AG04449 (cell line): ENCODE measurements at regions not wholly inside any gene's neighbourhood (a gene's known extent, or its start where the extent isn't known, plus 50 kb on each side); places are given as distances from the start of the nearest gene placed in this dataset.

Experiments used
- CTCF ChIA-PET: fragments of 350-600 bp; formaldehyde crosslinking; extraction: SDS; loops from one replicate; lab custom pipeline; 2021; ENCODE audit warnings: antibody characterized with exemption; lab: Yijun Ruan, JAX
- POLR2A ChIA-PET: fragments of 400-600, 350-600 bp; formaldehyde crosslinking; extraction: SDS; loops from one replicate; lab custom pipeline; 2020; ENCODE audit warnings: antibody characterized with exemption, inconsistent platforms; lab: Yijun Ruan, JAX
- DNase-seq: peaks from one replicate; pipeline ENCODE4 v3.0.0-alpha.2; 2010; ENCODE audit warnings: low read depth, low spot score
- H3K4me3 ChIP-seq: 2 replicates; pipeline ENCODE4 v1.5.1; 2011; ENCODE audit warnings: low read depth, mild to moderate bottlenecking, control low read depth, low read length
- TF ChIP-seq, protein P1 (sequence below): IDR thresholded peaks from one replicate; pipeline ENCODE4 v1.5.1; 2011; ENCODE audit warnings: mild to moderate bottlenecking, moderate library complexity, low read length, control low read depth, inconsistent platforms; ENCODE audit not compliant: insufficient read depth; ENCODE audit errors: missing control alignments

DNA sequence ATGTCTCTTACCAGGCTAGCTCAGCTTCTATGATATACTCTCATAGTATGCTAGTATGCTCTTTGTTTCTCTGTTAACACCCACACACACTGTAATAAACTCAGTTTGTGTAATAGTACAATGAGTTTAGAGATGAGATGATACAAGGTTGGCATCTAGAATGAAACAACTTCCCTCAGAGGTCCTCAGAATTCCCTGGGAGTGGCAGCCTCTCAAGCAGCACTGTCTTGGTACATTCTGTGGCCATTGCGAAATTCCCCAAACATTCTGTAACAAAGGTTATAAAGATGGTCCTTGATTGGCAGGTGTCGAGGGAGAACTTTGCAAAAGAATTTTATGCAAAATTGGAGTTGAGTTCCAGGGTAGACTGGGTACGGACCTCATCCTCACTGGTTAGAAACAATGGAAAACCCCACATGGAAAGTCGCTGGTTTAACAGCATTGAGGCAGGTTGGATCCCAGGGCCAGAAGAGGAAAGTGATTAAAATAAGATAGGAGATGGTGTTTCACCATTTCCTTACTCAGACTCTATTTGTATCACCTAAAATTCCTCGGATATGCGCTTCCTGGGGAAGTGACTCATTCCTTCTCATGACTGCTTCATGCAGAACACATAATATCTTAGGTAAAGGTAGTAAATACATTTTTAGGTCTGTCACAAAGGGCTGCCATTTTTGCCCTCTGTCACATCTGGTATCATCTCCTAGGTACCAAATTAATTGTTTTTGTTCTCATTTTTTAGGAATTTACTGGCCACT, 657.8 kb downstream of the SORCS1 start:
- no peak for DNase-seq
- no peak overlapping the region for H3K4me3 ChIP-seq
- CTCF ChIA-PET, result interaction anchor here (0.6 kb wide), 1 partner anchor 175 kb away, joined by 3 read pairs; no protein-coding TSS in a partner anchor
- TF ChIP-seq, protein P1, sequence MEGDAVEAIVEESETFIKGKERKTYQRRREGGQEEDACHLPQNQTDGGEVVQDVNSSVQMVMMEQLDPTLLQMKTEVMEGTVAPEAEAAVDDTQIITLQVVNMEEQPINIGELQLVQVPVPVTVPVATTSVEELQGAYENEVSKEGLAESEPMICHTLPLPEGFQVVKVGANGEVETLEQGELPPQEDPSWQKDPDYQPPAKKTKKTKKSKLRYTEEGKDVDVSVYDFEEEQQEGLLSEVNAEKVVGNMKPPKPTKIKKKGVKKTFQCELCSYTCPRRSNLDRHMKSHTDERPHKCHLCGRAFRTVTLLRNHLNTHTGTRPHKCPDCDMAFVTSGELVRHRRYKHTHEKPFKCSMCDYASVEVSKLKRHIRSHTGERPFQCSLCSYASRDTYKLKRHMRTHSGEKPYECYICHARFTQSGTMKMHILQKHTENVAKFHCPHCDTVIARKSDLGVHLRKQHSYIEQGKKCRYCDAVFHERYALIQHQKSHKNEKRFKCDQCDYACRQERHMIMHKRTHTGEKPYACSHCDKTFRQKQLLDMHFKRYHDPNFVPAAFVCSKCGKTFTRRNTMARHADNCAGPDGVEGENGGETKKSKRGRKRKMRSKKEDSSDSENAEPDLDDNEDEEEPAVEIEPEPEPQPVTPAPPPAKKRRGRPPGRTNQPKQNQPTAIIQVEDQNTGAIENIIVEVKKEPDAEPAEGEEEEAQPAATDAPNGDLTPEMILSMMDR, result no peak
- POLR2A ChIA-PET, result no interaction called here

DNA sequence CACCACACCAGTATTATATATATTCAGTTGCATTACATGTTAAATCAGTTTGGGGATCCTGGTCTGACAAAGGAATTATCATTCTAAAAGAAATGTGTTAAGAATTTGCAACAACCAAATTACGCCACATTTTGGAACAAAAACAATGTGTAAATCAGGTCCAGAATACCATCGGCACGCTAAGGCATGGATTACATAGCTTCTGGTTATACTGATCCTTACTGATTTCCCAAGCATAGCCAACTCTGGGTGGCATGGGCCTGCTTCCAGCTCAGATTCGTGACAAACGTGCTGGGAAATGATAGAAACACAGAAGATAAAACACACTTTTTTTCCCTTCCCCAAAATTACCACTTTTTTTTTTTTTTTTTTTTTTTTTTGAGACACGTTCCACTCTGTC, 660.0 kb downstream of the SORCS1 start:
- CTCF ChIA-PET, result no interaction called here
- H3K4me3 ChIP-seq, result no peak overlapping the region
- no peak for DNase-seq
- POLR2A ChIA-PET, result no interaction called here
- TF ChIP-seq, protein P1, result no peak

- CTCF ChIA-PET, result no interaction called here
- POLR2A ChIA-PET, result no interaction called here
- H3K4me3 ChIP-seq, result no peak overlapping the region
- DNase-seq, result no peak
- TF ChIP-seq, protein P1, result no peak
These were observed 661.9 kb downstream of the SORCS1 start for GRCh38 chr10:106502641-106503040.

DNA sequence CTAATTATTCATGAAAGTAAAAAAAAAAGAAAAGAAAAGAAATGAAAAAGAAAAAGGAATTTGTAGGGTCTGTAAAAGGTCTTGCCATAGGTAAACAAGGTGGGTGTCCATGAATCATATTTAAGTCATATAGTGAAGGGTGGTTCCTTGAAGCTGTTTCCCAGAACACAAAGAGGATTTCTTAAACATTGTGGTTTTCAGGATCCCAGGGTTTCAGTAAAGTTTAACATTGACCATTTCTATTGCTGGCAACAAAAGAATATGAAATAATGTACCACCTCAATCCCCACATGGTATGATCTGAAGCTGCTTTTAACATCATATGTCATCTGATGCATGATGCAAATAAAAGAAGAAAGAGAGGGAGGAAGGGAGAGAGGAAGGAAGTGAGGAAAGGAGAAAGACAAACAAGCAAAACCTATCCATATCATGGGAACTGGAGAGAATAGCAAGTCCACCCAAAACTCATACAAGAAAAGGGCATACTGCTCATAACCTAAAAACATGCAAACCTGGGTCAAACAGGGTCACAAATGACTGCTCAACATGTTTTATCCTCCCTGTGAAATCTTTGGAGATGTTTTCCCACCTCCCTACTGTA, 663.5 kb downstream of the SORCS1 start:
- ChIA-PET CTCF (no interaction called here), POLR2A (no interaction called here)
- TF ChIP-seq, protein P1, result no peak
- H3K4me3 ChIP-seq, result no peak overlapping the region
- DNase-seq, result no peak

DNA sequence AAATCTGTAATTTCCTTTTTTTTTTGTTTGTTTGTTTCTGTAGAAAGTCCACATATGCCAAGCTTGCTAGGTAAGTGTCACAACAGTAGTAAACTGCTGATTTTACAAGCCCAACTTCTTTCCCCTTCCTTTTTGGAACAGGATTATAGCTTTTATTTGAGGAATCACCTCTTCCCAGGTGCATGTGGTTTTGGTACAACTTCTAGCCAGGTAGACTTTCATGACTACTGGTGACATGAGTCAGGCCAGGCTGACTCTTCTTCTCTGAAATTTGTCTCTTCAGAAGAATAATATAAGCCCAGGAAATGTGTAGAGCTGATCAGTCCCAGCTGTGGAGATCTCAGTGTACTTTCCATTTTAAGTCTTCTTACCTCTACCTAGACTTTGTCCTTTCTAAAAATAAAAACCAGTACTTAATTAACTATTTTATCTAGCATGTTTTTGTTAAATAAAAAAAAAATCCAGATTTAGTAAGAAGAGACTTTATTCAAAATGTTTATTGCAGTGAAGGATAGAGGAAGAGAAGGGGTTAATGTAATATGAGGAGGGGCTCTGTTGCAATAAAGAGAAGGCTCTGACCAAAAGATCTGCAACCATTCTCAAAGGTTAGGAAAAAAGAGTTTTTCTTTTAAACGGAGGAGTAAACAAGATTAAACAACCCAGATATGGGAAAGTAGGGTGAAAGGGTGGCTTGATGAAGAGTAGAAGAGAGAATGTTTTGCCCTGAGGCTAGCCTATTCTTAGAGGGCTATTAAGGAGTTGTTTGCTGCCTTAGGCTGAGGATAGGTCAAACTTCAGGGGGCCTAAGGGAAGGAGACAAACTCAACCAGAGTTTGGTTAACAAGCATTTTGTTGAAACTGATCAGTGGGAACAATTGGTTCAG, 664.2 kb downstream of the SORCS1 start:
- POLR2A ChIA-PET, result no interaction called here
- no peak for DNase-seq
- CTCF ChIA-PET, result interaction anchor here (0.7 kb wide), 1 partner anchor 1519 kb away, joined by 3 read pairs; no protein-coding TSS in a partner anchor
- TF ChIP-seq, protein P1, result no peak
- no peak overlapping the region for H3K4me3 ChIP-seq
